KBM-7 (cell line): ENCODE measurements at regions not wholly inside any gene's neighbourhood (a gene's known extent, or its start where the extent isn't known, plus 50 kb on each side); places are given as distances from the start of the nearest gene placed in this dataset.
A peak's percentile ranks its signal among the peaks of the same experiment; 100 is the strongest.

Source experiments
- DNase-seq: peaks from one replicate; pipeline ENCODE4 v3.0.0-alpha.2; 2015
- in situ Hi-C: fragments of 300-500 bp; cut with MboI; formaldehyde crosslinking; loops from 2 replicates; pipeline ENCODE4 v1.14.3; 2020; ENCODE audit warnings: low sequenced_read_pairs, low pct_unique_long_range_greater_than_20kb, mixed read lengths

GRCh38 chr3:79866162-79866561, 98.4 kb upstream of the ROBO1 start:
- in situ Hi-C loops: no loop called here

DNA sequence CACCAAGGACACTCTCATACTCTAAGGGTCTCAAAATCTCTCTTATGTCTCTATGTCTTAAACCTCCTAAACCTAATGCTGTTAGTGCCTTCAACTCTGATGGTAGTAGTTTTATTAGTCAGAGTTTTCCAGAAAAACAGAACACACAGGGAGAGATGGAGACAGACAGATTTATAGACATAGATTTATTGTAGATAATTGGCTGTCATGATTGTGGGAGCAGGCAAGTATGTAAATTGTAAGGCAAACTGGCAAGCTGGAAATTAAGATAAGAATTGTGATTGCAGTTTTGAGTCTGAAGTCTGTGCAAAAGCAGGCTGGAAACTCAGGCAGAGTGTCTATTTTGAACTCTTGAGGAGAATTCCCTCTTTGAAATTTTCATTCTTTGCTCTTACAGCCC, 96.3 kb upstream of the ROBO1 start:
- no peak for DNase-seq
- in situ Hi-C loops: no loop called here

More at GRCh38 chr3:79866162-79866561, 98.4 kb upstream of the ROBO1 start:
- DNase-seq: no peak

DNA sequence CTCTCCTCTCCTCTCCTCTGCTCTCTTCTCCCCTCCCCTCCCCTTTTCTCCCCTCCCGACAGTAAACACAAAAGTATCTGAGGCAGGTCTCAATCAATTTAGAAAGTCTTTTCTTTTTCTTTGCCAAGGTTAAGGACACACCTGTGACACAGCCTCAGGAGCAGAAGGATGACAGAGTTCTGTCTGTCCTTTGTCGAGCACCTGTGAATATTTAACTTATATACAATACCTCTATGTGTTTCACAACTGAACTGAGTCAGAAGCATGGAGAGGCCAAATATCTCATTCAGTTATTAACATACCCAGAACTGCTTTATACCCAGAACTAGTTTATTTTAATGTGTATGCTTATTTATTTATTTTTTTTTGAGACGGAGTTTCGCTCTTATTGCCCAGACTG, 81.1 kb upstream of the ROBO1 start:
- in situ Hi-C loops: no loop called here
- DNase-seq: no peak

DNA sequence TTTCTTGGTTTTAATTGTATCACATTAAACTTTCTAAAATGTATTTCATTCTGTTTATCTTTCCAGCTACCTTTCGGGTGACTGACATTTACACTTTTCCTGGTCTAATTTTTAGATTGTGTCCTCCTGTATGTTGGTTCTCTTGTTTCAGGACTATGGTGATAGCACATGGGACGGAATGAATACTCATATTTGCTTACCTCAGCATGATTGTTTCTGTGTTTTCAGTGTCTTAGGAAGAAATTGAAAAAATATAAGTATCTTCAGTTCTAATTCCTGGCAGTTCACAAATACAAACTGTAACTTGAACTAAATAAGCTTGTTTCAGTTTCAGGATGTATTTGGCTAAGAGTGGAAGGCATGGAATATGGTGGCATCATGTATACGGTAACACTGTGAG, 80.1 kb upstream of the ROBO1 start:
- in situ Hi-C loops: no loop called here

DNA sequence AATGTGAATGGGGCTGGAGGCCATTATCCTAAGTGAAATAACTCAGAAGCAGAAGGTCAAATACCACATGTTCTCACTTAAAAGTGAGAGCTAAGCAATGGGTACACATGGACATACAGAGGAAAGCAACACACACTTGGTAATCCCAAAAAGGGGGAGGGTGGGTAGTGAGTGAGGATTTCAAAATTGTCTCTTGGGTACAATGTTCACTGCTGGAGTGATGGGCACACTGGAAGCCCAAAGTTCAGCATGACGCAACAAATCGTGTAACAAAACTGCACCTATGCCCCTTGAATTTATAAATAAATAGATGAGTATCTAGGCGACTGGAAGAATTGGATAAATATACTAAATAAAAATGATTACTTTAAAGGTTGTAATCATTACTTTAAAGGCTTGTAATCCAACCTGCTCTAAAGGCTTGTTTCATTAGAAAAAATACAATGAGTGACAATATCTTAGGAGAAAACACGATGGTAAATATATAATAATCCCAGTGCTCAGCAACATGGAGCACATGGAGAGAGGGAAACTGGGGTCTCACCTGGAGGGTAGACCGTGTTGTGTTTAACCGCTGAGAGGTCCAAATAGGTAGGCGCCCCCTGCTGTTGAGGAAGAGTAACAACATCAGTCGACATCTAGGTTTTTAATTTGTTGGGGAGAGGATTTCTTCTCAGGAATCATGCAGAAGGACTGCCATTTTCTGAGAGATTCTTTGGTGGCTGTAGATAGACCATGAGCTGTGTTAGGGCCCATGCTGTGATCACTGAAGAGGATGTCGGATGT, 78.5 kb upstream of the ROBO1 start:
- peak; percentile 35 for DNase-seq
- in situ Hi-C loops: no loop called here

More for the DNA sequence above, 80.1 kb upstream of the ROBO1 start:
- DNase-seq: no peak

DNA sequence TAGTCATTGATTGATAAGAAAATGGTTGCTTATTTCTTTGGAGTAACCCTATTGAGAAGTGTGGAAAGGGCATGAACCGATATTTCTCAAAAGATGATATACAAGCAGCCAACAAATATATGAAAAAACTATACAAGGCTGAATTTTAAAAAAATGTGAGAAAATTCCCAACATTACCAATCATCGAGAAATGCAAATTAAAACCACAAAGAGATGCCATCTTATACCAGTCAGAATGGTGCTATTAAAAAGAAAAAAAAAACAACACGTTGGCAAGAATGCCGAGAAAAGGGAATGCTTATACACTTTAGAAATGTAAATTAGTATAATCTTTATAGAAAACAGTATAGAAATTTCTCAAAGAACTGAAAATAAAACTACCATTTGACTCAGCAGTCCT, 77.7 kb upstream of the ROBO1 start:
- in situ Hi-C loops: no loop called here
- DNase-seq: no peak

GRCh38 chr3:79844176-79844575, 76.4 kb upstream of the ROBO1 start:
- in situ Hi-C loops: no loop called here
- no peak for DNase-seq

- DNase-seq: no peak
- in situ Hi-C loops: no loop called here
Observed at GRCh38 chr3:79843180-79843579, 75.4 kb upstream of the ROBO1 start.

DNA sequence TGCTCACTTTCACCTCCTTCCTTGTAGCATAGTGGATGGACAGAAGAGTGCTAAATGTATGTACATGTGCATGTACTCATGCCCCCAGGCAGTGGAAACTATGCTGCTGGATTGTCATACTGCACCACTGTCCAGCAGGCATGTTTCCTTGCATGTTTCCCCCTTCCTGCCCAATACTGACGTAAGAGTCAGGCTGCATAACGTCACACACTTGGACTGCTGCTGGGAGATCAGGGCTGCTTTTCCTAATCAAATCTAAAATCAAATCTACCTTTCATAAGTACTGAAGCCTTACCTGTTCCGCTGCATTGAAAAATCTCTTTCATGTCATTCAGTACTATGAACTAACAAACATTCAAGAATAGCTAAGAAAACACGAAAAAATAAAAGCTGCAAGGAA, 67.9 kb upstream of the ROBO1 start:
- in situ Hi-C loops: no loop called here
- DNase-seq: no peak

DNA sequence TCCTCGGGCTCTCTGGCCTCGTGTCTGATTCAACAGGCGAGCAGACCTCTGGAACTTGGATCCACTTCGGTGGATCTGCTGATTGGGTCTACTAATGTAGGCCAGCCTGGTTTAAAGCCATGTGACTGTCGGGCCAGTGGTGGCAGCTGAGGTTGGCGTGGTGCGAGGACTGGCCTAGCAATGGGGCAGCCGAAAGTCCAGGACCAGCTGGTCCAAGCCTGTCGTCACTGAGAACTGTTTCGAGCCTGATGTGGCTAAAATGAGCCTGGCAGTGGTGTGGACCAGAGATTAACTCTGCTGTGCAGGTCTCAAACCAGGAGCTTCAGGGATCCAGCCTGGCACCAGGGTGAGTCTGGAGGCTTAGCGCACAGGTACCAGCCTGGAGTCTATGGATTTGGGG, 56.4 kb upstream of the ROBO1 start:
- in situ Hi-C loops: no loop called here
- no peak for DNase-seq

DNA sequence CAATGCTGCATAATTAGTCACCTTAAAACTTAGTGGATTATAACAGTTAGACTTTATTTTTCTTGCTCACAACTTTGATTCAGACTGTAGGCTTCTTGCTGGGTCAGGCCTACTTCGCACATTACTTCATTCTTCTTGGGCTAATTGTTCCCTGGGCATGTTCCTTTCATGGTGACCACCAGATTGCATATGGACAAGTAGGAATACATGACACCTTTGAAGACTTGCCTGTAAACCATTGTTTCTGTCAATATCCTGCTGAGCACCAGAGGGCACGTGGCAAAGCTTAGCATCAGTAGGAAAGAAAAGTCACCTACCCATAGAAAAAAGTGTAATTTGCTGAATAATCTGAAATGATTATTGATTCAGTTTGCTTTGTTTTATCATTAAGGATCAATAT, 54.3 kb upstream of the ROBO1 start:
- DNase-seq: no peak
- in situ Hi-C loops: no loop called here

DNA sequence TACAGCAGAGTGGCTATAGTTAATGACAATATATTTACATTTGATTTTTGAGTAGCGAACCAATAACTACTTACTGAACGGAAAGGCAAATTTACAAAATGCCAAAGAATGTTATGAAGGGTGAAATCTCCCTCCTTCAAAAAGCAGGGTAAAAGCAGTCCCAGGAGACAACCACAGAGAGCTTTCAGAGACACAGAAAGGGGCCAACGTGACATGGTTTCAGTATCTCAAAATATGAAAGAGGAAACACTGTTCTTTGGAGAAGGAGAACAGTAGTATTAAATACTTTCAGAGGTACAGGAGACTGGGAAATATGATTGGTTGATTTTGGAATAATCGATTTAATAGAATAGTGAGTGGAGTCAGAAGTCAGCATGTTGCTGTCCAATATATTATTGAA, 52.3 kb upstream of the ROBO1 start:
- no peak for DNase-seq
- in situ Hi-C loops: no loop called here

GRCh38 chr3:79818015-79818414, 50.2 kb upstream of the ROBO1 start:
- no peak for DNase-seq
- in situ Hi-C loops: no loop called here
